Stomach (tissue), 4 donors: ENCODE measurements at regions not wholly inside any gene's neighbourhood (a gene's known extent, or its start where the extent isn't known, plus 50 kb on each side); places are given as distances from the start of the nearest gene placed in this dataset.
"Not testable (repeated sequence)": the region's sequence is repeated elsewhere in the genome, so short reads cannot be mapped to it uniquely, and the experiment has no call there.

Experiments used
- CTCF ChIP-seq, 7 experiments: fragments of 450-650 bp in 4 of 7; fragments of 200-600 bp in 3 of 7; sonication (generic) in 3 of 7; IDR thresholded peaks; one replicate each; pipeline ENCODE4 v1.5.1; 2016 to 2019; ENCODE audit warnings: antibody characterized with exemption in 7 of 7, control low read depth in 2 of 7, mild to moderate bottlenecking in 1 of 7
- EP300 ChIP-seq: sonication (generic); formaldehyde crosslinking; IDR thresholded peaks from one replicate; pipeline ENCODE4 v1.6.1; 2017; ENCODE audit warnings: antibody characterized with exemption
- POLR2A ChIP-seq, 4 donors: fragments of 450-650 bp; IDR thresholded peaks; one replicate each; pipeline ENCODE4 v1.6.1; 2016; ENCODE audit warnings: antibody characterized with exemption in 4 of 4, control low read depth in 2 of 4, mild to moderate bottlenecking in 1 of 4, moderate library complexity in 1 of 4
- POLR2AphosphoS5 ChIP-seq, 3 donors: sonication (generic); formaldehyde crosslinking; IDR thresholded peaks; one replicate each; pipeline ENCODE4 v1.6.1; 2016; ENCODE audit warnings: antibody characterized with exemption in 3 of 3

- not testable (repeated sequence) for TF ChIP-seq POLR2A (IDR thresholded peaks at IDR 0.05); POLR2AphosphoS5 (IDR thresholded peaks at IDR 0.05); CTCF (IDR thresholded peaks at IDR 0.05); EP300
These were observed 66.9 kb upstream of the COL5A1 start for GRCh38 chr9:134574686-134575085.
